PC-9 (cell line): ENCODE measurements at regions not wholly inside any gene's neighbourhood (a gene's known extent, or its start where the extent isn't known, plus 50 kb on each side); places are given as distances from the start of the nearest gene placed in this dataset.
"Not testable (repeated sequence)": the region's sequence is repeated elsewhere in the genome, so short reads cannot be mapped to it uniquely, and the experiment has no call there.

Experiments
- CTCF ChIP-seq: fragments of 200-600 bp; sonication (generic); conservative IDR thresholded peaks from 2 replicates; pipeline ENCODE4 v1.6.1; 2017; ENCODE audit warnings: mixed run types, antibody characterized with exemption, mild to moderate bottlenecking, moderate library complexity
- EZH2 ChIP-seq: fragments of 200-600 bp; sonication (generic); IDR thresholded peaks from 2 replicates; pipeline ENCODE4 v1.8.0; 2017; ENCODE audit warnings: antibody characterized with exemption, low read depth

DNA sequence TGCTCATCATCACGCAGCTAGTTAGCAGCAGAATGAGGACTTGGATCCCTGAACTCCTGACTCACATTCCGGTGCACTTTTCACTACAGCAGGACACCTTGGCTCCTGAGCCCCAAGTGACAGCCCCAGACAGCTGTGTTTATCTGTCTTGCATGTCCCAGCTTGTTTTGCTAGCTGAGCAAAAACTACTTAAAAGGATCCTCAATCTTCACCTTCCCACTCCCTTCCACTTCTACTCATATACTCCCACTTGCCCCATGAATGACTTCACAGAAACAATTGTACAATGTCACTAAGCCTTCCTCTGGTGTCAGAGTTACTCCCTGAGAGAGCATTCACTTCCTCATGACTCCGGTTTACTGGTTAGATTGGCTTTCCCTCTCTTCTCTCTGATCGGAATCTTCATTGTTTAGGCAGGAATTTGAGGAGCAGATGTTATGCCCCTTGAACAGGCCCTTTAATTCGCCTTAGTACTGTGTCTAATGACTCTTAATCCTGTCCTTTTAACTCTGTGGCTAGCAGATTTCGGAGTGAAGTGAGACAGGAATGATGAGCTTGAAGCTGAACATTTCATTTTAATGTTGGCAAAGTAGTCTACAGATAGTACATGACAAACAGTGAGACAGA lies 587.2 kb upstream of the CHD1 start:
- TF ChIP-seq CTCF, EZH2: not testable (repeated sequence)
